ENCODE measurements at regions not wholly inside any gene's neighbourhood (a gene's known extent, or its start where the extent isn't known, plus 50 kb on each side); places are given as distances from the start of the nearest gene placed in this dataset.

DNA sequence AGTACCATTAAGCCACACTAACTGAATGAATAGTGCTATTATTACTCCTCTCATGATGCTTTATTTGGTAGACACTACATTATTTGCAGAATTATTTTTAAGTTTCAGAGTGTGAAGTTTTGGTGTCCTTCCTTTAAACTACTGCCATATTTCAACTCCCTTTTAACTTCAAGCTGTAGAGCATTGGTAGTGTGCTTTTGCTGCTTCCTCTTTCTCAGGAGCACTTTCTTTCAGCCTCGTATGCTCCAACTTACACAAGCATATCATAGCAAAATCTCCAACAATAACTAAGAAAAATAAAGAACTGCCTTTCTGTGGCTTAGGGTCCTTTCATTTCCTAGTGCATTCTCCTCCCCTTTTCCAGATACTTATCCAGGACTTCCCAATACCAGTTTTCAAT, 476.4 kb upstream of the AGTR1 start:
- no peak for DNase-seq (ENCODE audit: low spot score)

- DNase-seq (ENCODE audit: low spot score): no peak
These were observed 474.4 kb upstream of the AGTR1 start for GRCh38 chr3:148223266-148223665.

- no peak for DNase-seq (ENCODE audit: low spot score)
These were observed 471.5 kb upstream of the AGTR1 start for GRCh38 chr3:148226246-148226645.

- DNase-seq (ENCODE audit: low spot score): no peak
These were observed 470.2 kb upstream of the AGTR1 start for GRCh38 chr3:148227534-148227933.

DNA sequence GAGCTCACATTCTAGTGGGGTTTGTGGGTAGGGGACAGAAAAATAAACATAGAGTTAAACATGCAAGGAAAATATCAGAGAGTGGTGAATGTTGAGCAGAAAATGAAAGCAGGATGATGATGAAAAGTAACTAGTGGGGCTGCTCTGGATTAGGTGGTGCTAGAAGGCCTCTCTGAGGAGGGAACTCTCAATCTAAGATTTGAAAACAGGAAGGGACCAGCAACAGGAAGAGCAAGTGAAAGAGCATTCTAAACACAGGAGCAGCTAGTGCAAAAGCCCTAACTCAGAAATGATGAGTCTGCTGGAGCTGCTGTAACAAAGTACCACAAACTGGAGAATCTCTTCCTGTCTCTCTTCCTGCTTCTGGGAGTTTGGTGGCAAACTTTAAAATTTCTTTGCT, 468.6 kb upstream of the AGTR1 start:
- DNase-seq (ENCODE audit: low spot score): no peak

GRCh38 chr3:148230473-148230872, 467.2 kb upstream of the AGTR1 start:
- no peak for DNase-seq (ENCODE audit: low spot score)

GRCh38 chr3:148232389-148232788, 465.3 kb upstream of the AGTR1 start:
- DNase-seq (ENCODE audit: low spot score): no peak

DNA sequence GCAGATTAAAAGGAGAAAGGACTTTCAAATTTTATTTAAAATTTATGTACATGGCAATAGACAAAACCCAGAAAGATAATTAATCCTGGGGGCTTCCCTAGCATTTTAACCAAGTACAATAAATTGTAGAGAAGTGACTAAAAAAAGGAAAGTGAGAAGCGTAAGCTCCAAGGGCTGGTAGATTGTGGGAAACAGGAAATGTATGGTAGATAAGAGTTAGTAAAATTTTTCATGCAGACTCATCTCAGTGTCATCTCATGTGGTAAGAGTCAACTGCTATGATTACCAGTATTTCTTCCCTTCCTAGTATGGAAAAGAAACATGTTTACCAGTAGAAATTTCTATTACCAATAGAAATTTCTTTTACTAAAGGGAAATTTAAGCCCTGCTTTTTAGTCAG, 464.3 kb upstream of the AGTR1 start:
- DNase-seq (ENCODE audit: low spot score): no peak

GRCh38 chr3:148234536-148234935, 463.2 kb upstream of the AGTR1 start:
- no peak for DNase-seq (ENCODE audit: low spot score)

- DNase-seq (ENCODE audit: low spot score): no peak
These were observed 462.1 kb upstream of the AGTR1 start for GRCh38 chr3:148235566-148235965.

DNA sequence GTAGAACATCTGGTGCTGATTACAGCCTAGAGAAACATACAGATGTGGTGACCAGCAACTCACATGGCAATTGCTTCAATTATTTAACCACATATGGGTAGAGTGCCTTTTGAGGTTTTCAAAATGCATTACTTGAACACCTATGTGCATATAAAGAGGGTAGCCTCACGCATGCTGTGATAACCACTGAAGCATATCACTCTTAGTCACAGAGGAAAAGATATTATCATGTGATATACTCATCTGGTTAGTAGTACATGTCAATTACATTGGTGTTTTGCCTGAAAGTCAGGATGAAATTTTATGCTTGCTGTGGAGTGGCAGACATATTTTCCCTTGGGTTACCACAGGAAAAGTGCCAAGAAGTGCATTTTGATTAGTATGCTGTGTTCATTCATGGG, 459.3 kb upstream of the AGTR1 start:
- no peak for DNase-seq (ENCODE audit: low spot score)

DNA sequence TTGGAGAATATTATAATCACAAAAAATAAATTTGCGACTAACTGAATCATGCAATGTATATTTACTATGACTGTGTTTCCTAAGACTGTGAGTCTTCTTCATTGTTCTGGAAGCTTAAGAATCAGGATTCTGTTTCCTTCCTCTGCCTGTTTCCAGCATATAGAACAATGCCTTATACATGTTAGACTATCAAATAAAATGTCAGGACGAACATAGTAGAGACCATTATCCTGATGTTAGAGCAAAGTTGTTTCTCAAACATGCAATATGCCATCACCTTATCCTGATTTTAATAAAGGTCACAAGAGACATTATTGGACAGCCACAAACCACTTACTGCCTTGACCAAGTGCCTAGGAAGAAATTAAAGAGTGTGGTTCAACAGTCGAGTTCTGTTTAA, 457.4 kb upstream of the AGTR1 start:
- DNase-seq (ENCODE audit: low spot score): no peak

- DNase-seq (ENCODE audit: low spot score): no peak
These were observed 454.1 kb upstream of the AGTR1 start for GRCh38 chr3:148243609-148244008.

- no peak for DNase-seq (ENCODE audit: low spot score)
These were observed 451.3 kb upstream of the AGTR1 start for GRCh38 chr3:148246291-148246923.

DNA sequence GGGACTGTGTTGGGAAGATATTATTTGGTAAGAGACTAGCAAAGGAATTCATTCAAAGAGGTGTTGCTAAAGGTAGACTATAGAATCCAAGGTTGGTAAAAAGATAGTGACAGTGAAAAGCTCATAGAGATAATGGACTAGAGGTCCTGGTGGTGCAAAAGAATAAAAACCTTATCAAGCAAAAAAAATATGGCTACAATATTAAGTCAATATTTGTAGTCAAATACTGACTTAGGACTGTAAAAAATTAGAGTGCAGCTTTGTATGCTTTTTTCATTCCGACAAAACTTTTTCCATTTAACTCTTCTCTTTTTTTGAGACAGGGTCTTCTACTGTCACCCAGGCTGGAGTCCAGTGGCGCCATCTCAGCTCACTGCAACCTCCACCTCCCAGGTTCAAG, 444.0 kb upstream of the AGTR1 start:
- DNase-seq (ENCODE audit: low spot score): no peak

GRCh38 chr3:148254402-148254801, 443.3 kb upstream of the AGTR1 start:
- DNase-seq (ENCODE audit: low spot score): no peak

- no peak for DNase-seq (ENCODE audit: low spot score)
These were observed 441.4 kb upstream of the AGTR1 start for GRCh38 chr3:148255981-148256969.

DNA sequence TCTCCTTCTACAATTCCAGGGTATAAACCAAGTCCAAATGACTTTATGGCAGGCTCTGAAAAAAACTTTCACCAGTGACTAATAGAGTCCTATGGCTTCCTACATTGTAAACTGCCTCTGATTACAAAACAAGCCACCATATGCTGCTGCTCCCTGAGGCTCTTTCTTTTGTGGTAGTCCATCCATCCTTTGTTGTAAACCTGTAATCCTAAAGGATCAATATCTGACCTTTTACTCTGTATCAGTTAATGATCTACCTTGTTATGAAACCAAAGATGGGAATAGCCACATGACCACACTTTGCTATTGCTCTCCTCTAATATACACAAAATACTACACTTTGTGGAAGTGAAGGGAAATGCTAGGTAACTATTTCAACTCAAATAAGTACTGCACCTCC, 434.7 kb upstream of the AGTR1 start:
- no peak for DNase-seq (ENCODE audit: low spot score)

DNA sequence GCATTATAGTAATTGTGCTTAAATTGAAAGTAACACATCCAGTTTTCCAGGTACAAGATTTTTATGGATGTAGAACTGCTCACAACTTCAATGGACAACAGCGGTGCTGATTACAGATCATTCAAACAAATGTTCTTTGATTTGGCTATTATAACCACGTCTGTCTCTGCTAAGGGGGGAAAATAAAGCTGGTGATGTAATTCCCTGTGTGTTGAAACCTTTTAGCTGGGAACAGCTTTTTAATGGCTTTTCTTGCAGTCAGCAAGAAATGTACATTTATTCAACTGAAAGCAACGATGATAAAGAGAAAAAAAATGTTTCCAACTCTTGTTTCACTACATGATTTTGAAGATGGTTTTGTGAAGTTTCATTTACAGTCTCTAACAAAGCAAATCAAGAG, 431.9 kb upstream of the AGTR1 start:
- DNase-seq (ENCODE audit: low spot score): no peak

- DNase-seq (ENCODE audit: low spot score): no peak
These were observed 431.4 kb upstream of the AGTR1 start for GRCh38 chr3:148266341-148266740.

- peak; percentile 90 for DNase-seq (ENCODE audit: low spot score)
These were observed 427.9 kb upstream of the AGTR1 start for GRCh38 chr3:148269816-148270215.

GRCh38 chr3:148280623-148281242, 417.0 kb upstream of the AGTR1 start:
- DNase-seq (ENCODE audit: low spot score): no peak

- DNase-seq (ENCODE audit: low spot score): no peak
These were observed 408.5 kb upstream of the AGTR1 start for GRCh38 chr3:148289159-148289558.
